ENCODE measurements at regions not wholly inside any gene's neighbourhood (a gene's known extent, or its start where the extent isn't known, plus 50 kb on each side); places are given as distances from the start of the nearest gene placed in this dataset.

DNA sequence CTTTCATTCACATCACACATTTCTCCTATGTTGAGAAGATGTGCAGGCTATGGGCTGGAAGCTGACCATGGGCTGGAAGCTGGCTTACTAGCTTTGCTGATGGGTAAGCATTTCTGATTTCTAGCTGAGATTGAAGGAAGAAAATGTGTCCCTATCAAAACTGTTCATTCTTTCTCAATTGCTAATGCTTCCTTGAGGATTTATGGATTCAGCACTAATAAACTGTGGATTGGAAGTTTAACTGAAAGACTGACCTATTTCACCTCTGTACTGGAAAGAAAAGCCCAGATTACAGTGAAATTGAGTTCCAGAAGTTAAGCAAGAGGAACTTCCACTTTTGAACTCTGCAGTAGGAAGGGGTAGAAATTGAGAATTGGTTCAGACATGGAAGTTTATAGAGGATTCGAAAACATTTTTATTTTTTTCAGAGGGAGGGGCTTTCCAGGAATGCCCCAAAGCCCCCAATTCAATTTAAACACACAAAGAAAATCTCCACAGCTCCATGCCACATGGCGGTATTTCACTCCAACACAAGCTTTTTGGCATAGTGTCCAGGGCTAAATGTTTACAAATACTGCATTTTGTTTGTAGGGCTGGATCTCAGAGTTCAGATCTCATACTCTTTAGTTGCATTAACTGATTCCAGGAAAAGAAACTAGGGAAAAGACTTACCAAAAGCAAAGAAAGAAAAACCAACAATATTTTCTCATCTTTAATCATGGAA, 61.2 kb upstream of the ARGLU1 start:
- TF ChIP-seq, protein P1, sequence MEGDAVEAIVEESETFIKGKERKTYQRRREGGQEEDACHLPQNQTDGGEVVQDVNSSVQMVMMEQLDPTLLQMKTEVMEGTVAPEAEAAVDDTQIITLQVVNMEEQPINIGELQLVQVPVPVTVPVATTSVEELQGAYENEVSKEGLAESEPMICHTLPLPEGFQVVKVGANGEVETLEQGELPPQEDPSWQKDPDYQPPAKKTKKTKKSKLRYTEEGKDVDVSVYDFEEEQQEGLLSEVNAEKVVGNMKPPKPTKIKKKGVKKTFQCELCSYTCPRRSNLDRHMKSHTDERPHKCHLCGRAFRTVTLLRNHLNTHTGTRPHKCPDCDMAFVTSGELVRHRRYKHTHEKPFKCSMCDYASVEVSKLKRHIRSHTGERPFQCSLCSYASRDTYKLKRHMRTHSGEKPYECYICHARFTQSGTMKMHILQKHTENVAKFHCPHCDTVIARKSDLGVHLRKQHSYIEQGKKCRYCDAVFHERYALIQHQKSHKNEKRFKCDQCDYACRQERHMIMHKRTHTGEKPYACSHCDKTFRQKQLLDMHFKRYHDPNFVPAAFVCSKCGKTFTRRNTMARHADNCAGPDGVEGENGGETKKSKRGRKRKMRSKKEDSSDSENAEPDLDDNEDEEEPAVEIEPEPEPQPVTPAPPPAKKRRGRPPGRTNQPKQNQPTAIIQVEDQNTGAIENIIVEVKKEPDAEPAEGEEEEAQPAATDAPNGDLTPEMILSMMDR (conservative IDR thresholded peaks at IDR 0.05): no peak
- no CpG with 5 or more reads among the region's 2 CpGs for WGBS (ENCODE audit: extremely low coverage, insufficient read length, low lambda C conversion rate)
- H3K4me3 Mint-ChIP-seq: no peak overlapping the region
- H3K9me3 Mint-ChIP-seq: no peaks in the 10 kb centered on the region
- Histone ChIP-seq H3K27me3 (ENCODE audit: insufficient read depth, low read length) (no peaks in the 10 kb centered on the region), H3K23ac (ENCODE audit: insufficient read length, low read depth, low read length) (no peak overlapping the region), H4K5ac (ENCODE audit: insufficient read length, low read depth, low read length) (no peak overlapping the region), H3K56ac (ENCODE audit: insufficient read length, low read depth, low read length) (no peak overlapping the region), H2AK5ac (ENCODE audit: insufficient read length, low read length) (no peak overlapping the region), H2BK5ac (ENCODE audit: insufficient read length, low read length) (no peak overlapping the region), H3K79me1 (ENCODE audit: insufficient read depth, low read depth, low read length, poor library complexity, severe bottlenecking) (no peaks in the 10 kb centered on the region), H4K20me1 (ENCODE audit: control insufficient read depth, insufficient read depth, insufficient read length) (no peaks in the 10 kb centered on the region), H3K9ac (ENCODE audit: extremely low read depth, insufficient read length, low read length) (no peak overlapping the region), H3K4ac (ENCODE audit: low read depth, low read length) (no peak overlapping the region), H2BK120ac (ENCODE audit: low read depth, low read length, poor library complexity, severe bottlenecking) (no peak overlapping the region), H3T11ph (ENCODE audit: low read length) (no peak overlapping the region), H4K8ac (replicated peaks; ENCODE audit: insufficient read length, low read depth, low read length) (no peak overlapping the region), H3K18ac (ENCODE audit: insufficient read length, low read depth, low read length) (no peak overlapping the region), H3K27ac (ENCODE audit: insufficient read length, low read depth, low read length) (no peak overlapping the region), H2BK12ac (ENCODE audit: insufficient read length, low read depth, low read length) (no peak overlapping the region), H3K14ac (ENCODE audit: insufficient read depth, low read length) (no peak overlapping the region), H3K9me3 (ENCODE audit: control insufficient read depth, low read depth, low read length) (no peaks in the 10 kb centered on the region), H2AFZ (ENCODE audit: low read length) (no peak overlapping the region), H3K79me2 (ENCODE audit: insufficient read depth, low read length) (no peaks in the 10 kb centered on the region), H2BK20ac (ENCODE audit: low read depth, low read length, poor library complexity, severe bottlenecking) (no peak overlapping the region), H4K91ac (ENCODE audit: insufficient read length, low read depth, low read length) (no peak overlapping the region), H3K4me1 (ENCODE audit: insufficient read depth, low read length) (no peaks in the 10 kb centered on the region), H3K4me2 (ENCODE audit: insufficient read depth, insufficient read length, low read length) (no peak overlapping the region), H3K23me2 (ENCODE audit: insufficient read length, low read depth, low read length, poor library complexity, severe bottlenecking) (no peaks in the 10 kb centered on the region), H2BK15ac (ENCODE audit: low read depth, low read length) (no peak overlapping the region)
- H3K27me3 Mint-ChIP-seq (ENCODE audit: low read depth): peaks cover 1% of the 10 kb centered on the region
- H3K27ac Mint-ChIP-seq: no peak overlapping the region
- DNase-seq: no peak
- H3K36me3 Mint-ChIP-seq (ENCODE audit: insufficient read depth in 1 of 3, low read depth in 3 of 3): no peaks in the 10 kb centered on the region
- no peaks in the 10 kb centered on the region for H3K4me1 Mint-ChIP-seq

Measured in H9 (cell line).